Glutamatergic neuron (in vitro differentiated cells): ENCODE measurements at regions not wholly inside any gene's neighbourhood (a gene's known extent, or its start where the extent isn't known, plus 50 kb on each side); places are given as distances from the start of the nearest gene placed in this dataset.

Experiments used
- DNase-seq: peaks from one replicate; pipeline ENCODE4 v3.0.0; 2022
- H3K27ac Mint-ChIP-seq: one replicate; pipeline ENCODE4 v1.8.0; 2020; ENCODE audit warnings: mild to moderate bottlenecking, mixed read lengths, inconsistent platforms; ENCODE audit not compliant: unreplicated experiment
- H3K27me3 Mint-ChIP-seq: one replicate; pipeline ENCODE4 v1.8.0; 2020; ENCODE audit warnings: mild to moderate bottlenecking, moderate library complexity, mixed read lengths, inconsistent platforms; ENCODE audit not compliant: unreplicated experiment
- H3K36me3 Mint-ChIP-seq: one replicate; pipeline ENCODE4 v1.8.0; 2020; ENCODE audit warnings: mild to moderate bottlenecking, mixed read lengths, inconsistent platforms; ENCODE audit not compliant: unreplicated experiment
- H3K4me1 Mint-ChIP-seq: one replicate; pipeline ENCODE4 v1.8.0; 2020; ENCODE audit warnings: mild to moderate bottlenecking, low read depth, mixed read lengths, inconsistent platforms; ENCODE audit not compliant: unreplicated experiment
- H3K4me3 Mint-ChIP-seq: one replicate; pipeline ENCODE4 v1.8.0; 2020; ENCODE audit warnings: mild to moderate bottlenecking, mixed read lengths, inconsistent platforms; ENCODE audit not compliant: unreplicated experiment
- H3K9me3 Mint-ChIP-seq: one replicate; pipeline ENCODE4 v1.8.0; 2020; ENCODE audit warnings: mild to moderate bottlenecking, moderate library complexity, mixed read lengths, inconsistent platforms; ENCODE audit not compliant: unreplicated experiment
- CTCF ChIP-seq: fragments of 200-600 bp; sonication (generic); IDR thresholded peaks from one replicate; pipeline ENCODE4 v1.5.0; 2021; ENCODE audit not compliant: partially characterized antibody, unreplicated experiment

GRCh38 chr7:45982907-45983719 is 62.0 kb upstream of the IGFBP3 start:
- DNase-seq, result no peak
- Mint-ChIP-seq H3K36me3 (peaks cover 6% of the 10 kb centered on the region), H3K27me3 (peaks cover 6% of the 10 kb centered on the region), H3K4me1 (no peaks in the 10 kb centered on the region), H3K27ac (no peak overlapping the region), H3K9me3 (no peaks in the 10 kb centered on the region), H3K4me3 (no peak overlapping the region)
- no peak for TF ChIP-seq CTCF

- Mint-ChIP-seq H3K27ac (no peak overlapping the region), H3K4me3 (no peak overlapping the region), H3K36me3 (peaks cover 6% of the 10 kb centered on the region), H3K4me1 (no peaks in the 10 kb centered on the region), H3K27me3 (peaks cover 6% of the 10 kb centered on the region), H3K9me3 (no peaks in the 10 kb centered on the region)
- no peak for TF ChIP-seq CTCF
- DNase-seq, result no peak
Measured at GRCh38 chr7:45982132-45982531, 61.1 kb upstream of the IGFBP3 start.

- Mint-ChIP-seq H3K27me3 (peaks cover 6% of the 10 kb centered on the region), H3K27ac (no peak overlapping the region), H3K4me1 (no peaks in the 10 kb centered on the region), H3K9me3 (no peaks in the 10 kb centered on the region), H3K36me3 (peaks cover 6% of the 10 kb centered on the region), H3K4me3 (no peak overlapping the region)
- no peak for TF ChIP-seq CTCF
- no peak for DNase-seq
Measured at GRCh38 chr7:45980973-45981372, 59.9 kb upstream of the IGFBP3 start.

GRCh38 chr7:45980181-45980905 is 59.3 kb upstream of the IGFBP3 start:
- Mint-ChIP-seq H3K9me3 (peaks cover 1% of the 10 kb centered on the region), H3K27ac (no peak overlapping the region), H3K4me3 (no peak overlapping the region), H3K4me1 (peaks cover 1% of the 10 kb centered on the region), H3K36me3 (peaks cover 6% of the 10 kb centered on the region), H3K27me3 (peaks cover 6% of the 10 kb centered on the region)
- DNase-seq, result no peak
- TF ChIP-seq CTCF, result no peak
